ENCODE measurements at regions not wholly inside any gene's neighbourhood (a gene's known extent, or its start where the extent isn't known, plus 50 kb on each side); places are given as distances from the start of the nearest gene placed in this dataset.
"Not testable (repeated sequence)": the region's sequence is repeated elsewhere in the genome, so short reads cannot be mapped to it uniquely, and the experiment has no call there.

DNA sequence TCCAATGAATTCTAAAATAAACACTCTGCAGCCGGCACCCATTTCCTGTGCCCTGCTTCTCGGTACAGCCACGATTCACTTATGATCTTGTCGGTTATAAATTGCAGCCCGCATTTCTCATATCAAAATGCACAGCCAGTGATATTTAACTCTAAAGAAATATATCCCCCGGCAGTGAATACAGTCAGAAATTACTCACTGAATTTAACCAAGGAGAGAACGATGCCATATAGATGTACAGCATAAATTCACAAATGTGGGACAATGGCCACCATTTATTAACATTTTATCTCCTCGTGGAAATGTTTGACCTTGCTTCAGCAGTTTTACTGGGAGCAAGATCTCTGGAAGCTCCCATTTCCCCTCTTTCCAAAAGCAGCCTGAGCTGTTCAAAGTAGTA, 1517.8 kb downstream of the BRD1 start:
- DNase-seq, result no peak

DNA sequence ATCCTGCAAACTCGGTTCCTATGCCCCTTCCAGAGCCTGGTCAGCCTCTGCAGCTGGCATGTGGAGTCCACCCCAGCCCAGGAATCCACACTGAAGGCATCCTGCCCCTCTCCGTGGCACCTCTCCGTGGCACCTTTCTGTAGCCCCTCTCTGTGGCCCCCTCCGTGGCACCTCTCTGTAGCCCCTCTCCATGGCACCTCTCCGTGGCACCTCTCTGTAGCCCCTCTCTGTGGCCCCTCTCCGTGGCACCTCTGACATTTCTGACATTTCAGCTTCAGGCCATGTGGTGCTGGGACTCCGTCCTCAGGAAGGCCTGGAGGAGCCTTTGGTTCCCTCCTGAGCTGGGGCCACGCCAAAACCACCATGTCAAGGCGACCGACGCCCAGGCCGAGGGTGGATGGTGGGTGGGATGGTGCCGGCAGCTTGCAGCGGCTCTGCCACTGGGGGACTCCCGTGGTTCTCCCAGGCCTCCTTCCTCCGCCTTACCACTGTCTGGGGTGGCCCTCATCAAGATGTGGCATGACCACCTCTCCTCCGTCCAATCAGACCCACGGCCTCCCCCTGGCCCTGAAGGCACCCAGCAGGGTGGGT, 1518.5 kb downstream of the BRD1 start:
- no peak for DNase-seq

DNA sequence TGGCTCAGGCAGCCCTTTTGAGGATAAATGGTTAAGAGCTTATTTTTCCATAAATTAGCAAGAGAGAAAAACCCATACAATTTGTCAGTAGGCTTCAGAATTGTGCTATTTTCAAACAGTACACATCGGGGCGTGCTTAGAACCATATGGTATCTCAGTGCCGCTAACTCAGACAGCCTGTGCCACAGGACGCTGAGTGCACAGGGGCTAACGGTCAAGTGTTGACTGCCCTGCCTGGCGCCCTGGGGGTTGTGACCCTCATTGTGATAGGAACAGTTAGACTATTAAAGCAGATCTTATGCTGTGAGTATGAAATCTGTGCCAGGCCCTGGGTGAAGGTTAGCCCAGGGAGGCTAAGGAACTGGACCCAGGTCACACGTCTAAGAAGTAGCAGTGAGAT, 1519.7 kb downstream of the BRD1 start:
- DNase-seq, result no peak

DNA sequence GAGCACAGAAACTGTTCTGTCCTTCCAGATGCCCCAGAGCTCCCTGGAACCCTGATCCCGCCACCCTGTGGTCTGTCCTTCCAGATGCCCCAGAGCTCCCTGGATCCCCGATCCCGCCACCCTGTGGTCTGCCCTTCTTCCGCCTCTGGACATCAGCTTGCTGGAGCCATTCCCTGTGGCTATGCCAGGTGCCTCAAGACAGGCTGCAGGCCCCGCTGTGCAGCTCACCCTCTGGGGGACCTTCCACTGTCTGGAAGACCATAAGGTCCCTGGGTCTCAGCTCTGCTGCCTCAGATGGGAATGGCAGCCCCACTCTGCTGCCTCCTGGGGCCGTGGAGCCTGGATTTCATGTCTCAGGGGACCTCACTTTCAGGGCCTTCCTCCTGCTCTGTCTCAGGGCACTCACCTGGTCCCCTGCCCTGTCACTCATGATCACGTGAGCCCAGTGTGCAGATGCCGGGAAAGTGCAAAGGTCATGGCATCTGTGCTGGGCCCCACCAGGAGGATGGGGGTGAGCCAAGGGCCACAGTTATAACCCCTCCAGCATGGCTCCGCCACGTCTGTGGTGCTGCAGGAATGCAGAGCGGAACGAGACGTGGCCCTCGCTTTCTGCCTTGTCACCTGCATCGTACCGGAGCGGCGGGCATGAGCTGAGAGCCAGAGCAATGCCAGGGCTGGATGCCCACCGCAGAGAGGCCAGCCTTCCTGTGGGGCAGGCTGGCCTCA, 1520.7 kb downstream of the BRD1 start:
- no peak for DNase-seq

DNA sequence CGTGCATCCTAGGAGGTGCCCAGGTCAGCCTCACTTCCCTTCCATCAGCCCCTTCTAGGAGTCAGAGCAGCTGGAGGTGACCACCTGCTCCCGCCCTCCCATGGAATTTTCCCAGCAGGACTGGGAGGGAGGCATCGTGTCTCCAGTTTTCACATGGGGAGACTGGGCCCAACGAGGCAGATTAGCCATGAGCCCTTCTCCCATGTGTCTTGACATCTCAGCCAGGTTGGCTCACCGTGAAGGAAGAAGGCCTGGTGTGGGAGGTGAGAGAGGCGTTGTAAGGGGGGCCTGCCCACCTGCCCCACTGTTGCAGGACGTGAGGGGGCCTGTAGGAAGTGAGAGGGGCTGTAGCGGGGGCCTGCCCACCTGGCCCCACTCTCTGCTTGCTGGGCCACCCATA, 1521.4 kb downstream of the BRD1 start:
- no peak for DNase-seq

DNA sequence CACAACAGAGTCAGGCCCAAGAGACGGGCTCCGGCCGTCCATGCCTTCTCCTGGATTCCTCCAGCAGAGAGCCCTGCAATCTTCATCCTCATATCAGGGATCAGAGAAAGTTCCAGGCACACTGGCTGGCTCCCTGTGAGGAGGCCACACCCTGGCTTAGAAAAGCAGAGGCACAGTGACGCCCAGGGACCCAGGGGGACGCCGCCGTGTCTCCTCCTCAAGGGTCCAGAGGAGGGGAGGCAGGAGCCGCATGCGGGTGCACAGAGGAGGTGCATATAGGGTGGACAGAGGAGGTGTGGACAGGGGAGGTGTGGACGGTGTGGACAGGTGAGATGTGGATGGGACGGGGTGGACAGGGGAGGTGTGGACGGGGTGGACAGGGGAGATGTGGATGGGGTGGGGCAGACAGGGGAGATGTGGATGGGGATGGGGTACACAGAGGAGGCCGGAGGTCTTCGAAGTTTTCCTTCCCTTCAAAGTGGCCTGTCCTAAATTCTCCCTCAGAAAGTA, 1521.9 kb downstream of the BRD1 start:
- DNase-seq, result no peak

DNA sequence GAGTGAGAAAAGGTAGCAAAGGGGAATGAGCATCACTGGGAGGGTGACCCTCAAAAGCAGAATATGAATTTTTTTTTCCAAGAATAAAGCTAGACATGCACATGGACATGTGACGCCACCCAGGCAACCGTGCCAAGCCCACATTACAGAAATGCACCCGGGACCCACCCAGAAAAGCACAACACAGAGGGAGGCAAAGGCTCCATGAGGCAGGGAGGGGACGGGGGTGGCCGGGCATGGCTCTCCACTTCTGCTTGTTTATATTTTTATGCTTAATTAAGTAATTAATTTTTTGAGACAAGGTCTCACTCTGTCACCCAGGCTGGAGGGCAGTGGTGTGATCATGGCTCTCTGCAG, 1524.3 kb downstream of the BRD1 start:
- DNase-seq, result no peak

DNA sequence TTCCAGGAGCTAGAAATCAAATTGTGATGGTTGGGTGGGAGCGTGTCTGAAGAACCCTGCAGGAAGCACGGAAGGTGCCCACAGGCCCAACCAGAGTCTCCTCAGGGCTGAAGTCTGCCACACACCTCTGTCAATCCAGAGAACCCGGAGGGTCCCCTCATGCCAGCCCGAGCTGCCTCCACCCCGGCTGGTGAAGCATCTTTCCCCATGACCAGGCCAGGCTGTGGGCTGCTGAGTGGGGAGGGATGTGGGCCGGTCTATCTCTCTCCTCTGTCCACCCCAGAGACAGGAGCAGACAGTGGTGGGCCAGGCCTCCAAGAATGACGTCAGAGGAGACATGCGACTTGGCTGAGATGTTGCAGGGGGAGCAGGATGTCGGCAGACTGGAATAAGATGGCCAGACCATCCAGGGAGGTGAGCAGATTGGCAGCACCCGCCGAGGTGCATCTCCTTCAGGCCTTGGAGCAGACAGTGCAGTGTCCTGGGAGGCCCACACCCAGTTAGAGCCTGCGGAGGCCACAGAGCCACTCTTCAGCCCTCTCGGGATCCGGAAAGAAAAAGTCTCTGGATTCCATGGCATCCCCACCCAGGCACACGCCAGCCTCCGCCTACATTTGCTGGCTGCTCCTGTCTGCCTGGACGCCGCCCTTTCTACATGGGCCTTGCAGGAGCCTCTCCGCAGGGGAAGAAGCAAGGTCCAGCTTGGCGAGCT, 1524.9 kb downstream of the BRD1 start:
- DNase-seq, result no peak

DNA sequence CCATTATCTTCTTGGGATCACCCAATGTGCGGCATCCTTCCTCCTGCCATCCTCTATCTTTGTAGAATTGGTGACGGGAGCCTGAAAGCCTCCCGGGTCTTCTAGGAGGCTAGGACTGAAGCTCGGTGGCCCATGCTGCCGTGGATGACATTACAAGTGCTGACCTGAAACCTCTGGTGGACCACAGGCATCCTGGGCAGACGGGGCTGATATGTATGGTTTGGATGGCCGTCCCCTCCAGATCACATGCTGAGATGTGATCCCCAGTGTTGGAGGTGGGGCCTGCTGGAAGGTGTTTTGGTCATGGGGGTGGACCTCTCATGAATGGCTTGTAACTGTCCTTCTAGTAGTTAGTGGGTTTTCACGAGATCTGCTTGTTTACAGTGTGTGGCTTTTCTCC, 1525.8 kb downstream of the BRD1 start:
- no peak for DNase-seq

DNA sequence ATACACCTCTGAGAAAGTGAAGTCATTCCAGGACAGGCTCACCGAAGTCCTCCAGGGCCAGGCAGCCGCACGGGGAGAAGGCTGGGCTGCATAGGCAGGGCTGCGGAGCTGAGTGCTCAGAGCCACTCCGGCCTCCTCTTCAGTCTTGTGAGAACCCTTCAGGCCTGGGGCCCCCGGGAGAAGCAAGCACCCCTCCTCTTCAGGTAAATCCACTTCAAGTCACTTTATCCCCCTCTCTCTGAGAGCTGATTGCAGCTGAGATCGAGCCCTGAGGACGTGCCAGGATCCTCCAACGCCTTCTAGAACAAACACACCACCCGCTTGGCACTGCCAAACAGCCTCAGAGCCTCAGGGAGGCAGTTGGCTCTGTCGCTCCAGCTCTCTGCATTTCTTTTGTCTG, 1526.3 kb downstream of the BRD1 start:
- no peak for DNase-seq

DNA sequence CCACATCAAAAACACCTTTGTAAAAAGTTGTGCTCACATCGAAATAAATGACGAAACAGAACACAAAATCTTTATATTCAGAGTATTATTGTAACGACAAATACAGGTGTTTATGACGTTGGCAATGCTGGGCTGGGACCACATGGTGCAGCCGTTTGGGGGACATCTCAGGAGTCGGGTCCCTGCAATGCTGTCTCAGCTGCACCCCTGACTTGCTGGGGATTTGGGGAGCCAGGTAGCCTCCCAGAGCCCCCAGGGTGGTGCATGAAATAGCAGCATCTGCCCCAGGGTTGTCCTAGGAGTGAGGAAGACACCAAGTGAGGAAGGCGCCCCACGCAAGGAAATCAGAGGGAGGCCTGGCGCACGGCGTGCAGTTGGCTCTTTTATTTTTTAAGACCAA, 1526.8 kb downstream of the BRD1 start:
- no peak for DNase-seq

DNA sequence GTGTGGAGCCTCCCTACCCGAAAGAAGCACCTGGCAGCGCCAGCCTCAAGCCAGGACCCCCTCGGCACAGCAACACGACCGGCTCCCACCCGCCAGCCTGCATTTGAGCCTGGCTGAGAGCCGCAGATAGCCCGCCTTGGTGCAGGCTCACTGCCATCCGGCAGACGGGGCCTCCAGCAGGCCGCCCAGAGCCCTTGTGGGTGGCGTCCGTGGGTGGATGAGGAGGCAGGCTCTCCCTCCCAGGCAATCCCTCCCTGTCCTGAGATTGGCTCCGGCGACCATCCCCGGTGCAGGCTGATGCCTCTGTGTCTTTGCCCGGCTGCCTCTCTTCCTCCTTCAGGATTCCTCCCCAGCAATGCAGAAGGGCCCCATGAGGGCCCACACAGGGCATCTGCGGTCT, 1527.9 kb downstream of the BRD1 start:
- no peak for DNase-seq

DNA sequence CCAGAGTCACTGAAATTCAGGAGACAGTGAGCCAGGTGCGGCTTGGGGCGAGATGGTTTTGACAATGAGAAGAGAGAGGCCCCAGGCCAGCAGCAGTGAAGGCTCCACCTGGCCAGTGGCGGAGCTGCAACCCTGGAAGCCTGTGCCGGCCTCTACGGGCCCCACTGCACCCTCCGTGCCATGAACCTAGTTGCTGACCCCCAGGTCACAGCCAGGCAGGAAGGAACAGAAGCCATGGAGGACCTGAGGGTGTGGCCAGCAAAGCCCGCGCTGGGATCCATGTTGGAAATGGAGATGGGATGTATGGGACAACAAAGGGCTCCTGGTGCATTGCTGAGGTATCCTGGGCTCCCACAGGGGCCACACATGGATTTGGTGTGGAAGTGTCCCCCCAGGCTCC, 1528.5 kb downstream of the BRD1 start:
- no peak for DNase-seq

DNA sequence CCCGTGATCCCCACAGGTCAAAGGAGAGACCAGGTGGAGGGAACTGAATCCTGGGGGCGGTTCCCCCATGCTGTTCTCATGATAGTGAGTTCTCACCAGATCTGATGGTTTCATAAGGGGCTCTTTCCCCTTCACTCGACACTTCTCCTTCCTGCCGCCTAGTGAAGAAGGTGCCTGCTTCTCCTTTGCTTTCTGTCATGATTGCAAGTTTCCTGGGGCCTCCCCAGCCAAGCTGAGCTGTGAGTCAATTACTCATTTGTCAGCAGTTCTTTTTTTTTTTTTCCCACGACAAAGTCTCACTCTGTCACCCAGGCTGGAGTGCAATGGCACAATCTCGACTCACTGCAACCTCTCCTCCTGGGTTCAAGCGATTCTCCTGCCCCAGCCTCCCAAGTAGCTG, 1530.4 kb downstream of the BRD1 start:
- DNase-seq, result no peak

DNA sequence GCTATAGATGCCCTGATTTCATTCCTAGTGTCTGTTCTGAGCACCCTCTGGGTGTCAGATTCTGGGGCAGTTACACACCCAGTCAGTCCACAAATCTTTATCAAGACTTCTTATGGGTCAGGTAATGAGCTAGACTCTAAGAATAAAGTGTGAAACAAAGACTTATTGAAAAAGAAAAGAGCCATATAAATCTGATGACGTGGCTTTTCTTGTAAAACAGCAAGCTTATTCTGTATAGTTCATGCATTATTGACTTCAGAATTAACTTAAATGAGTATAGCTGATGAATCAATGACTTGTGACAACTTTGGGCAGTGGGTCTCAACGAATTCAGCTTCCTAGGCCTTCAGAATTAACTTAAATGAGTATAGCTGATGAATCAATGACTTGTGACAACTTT, 1527.5 kb downstream of the TBC1D22A start:
- DNase-seq, result not testable (repeated sequence)

DNA sequence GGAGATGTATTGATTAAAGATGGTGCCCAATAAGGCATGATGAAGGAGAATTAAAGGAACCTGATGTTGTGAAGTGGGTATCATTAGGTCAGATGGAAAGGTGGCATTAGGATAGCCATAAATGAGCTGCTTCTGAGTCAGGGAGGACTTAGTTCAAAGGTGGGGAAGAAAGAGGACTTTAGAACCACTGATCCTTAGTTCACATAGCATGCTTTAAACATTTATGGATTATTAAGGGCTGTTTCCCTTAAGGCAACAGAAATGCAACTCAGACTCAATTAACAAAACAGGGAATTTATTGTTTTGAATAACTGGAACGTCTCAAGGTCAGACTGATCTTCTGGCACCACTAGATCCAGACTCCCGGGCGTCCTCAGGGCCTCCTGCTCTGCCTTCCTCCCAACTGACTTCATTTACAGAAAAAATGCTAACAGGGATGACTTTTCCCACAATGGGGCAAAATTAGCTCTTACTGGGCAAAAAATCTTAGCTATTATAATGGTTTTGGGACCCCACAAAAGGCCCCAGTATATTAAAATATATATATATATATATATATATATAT, 1526.0 kb downstream of the TBC1D22A start:
- DNase-seq, result no peak

DNA sequence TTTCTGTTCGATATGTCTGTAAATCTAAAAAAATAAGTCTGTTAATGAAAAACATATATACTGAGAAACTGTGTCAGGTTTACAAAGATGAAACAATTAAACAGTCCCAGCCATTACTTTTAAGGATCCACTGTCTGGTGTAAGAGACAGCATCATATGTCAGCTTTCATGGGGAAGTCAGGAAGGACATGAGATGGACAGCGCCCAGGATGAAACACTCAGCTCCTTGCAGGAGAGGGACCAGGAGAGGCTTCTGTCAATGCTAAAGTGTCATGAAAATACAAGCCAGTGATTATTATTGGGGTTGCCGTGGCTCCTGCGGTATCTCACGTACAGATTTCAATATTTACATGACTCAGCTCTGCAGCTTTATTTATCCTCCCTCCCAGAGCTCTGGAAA, 1524.6 kb downstream of the TBC1D22A start:
- no peak for DNase-seq

DNA sequence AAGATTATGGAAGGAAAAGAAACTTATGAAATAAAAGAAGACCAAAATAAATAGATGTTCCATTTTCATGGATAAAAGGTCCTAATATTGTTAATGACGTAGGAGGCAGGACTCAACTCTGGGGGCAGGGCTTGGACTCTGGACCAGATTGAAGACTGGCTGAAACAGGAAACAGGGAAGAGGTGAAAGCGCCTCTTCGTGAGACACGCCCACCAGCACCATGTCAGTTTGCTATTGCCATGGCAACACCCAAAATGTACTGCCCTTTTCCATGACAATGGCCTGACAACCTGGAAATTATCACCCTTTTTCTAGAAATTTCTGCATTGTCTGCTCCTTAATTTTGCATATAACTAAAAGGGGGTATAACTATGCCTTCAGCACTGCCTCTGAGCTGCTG, 1522.2 kb downstream of the TBC1D22A start:
- no peak for DNase-seq

DNA sequence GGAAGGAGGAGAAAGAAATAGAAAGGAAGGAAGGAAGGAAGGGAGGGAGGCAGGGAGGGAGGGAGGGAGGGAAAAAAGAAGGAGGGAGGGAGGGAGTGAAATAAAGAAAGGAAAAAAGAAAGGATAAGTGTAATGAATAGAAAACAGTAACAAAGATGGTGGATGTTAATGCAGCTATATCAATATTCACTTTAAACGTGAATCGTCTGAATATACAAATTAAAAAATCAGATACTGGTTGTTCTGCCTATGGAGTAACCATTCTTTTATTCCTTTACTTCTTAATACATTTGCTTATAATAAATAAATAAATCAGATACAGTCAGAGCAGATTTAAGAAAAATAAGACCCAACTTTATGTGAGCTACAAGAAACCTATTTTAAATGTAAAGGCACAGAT, 1520.4 kb downstream of the TBC1D22A start:
- DNase-seq, result no peak

DNA sequence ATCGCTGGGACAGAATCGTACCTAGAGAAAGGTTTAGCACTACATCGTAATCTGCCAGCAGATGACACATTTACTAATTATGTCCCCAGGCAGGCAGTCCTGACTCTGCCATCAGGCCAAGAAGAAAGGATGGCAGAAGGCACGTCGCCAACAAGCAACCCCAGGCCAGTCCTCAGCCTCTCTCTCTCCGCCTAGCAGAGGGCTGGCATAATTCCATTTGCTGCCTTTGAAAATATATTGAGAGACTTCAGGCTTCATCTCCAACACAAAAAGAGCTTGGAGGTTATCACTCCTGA, 1517.0 kb downstream of the TBC1D22A start:
- DNase-seq, result no peak

DNA sequence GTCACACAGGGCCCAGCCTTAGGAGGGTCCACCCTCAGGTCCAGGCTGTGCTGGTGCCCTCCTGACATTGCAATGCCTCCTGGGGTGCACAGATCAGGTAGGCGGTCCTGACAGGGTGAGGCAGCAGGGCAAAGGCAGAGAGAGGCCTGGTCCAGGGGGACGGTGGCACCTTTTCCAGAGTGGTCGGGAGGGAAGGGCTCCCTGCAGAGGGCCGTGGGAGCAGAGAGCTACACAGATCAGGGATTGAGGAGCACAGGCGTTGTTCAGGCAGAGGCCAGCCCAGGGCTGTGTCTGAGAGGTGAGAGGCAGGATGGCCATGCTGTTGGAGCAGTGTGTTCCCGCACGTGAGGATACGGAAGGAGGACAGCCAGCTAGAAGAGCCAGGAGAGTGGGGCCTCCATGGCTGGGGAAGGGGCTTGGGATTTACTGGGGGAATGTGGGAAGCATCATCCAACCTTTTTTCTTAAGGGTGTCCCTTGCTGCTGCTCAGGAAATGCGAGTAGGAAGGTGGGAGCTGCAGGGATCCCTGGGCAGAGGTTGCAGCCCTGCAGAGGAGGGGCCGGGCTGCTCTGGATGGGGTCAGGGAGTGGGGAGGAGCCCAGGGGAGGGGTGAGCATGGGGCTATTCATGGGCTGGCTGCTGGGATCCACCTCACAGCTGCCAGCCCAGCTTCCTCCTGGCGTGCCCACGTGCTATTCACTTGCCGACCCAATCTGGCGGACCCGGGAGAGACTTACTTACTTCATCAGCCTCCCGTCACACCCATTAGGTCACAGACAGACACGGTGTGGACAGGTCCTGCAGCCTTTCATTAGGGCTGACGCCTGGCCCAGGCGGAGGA, 1516.4 kb downstream of the TBC1D22A start:
- DNase-seq, result no peak

DNA sequence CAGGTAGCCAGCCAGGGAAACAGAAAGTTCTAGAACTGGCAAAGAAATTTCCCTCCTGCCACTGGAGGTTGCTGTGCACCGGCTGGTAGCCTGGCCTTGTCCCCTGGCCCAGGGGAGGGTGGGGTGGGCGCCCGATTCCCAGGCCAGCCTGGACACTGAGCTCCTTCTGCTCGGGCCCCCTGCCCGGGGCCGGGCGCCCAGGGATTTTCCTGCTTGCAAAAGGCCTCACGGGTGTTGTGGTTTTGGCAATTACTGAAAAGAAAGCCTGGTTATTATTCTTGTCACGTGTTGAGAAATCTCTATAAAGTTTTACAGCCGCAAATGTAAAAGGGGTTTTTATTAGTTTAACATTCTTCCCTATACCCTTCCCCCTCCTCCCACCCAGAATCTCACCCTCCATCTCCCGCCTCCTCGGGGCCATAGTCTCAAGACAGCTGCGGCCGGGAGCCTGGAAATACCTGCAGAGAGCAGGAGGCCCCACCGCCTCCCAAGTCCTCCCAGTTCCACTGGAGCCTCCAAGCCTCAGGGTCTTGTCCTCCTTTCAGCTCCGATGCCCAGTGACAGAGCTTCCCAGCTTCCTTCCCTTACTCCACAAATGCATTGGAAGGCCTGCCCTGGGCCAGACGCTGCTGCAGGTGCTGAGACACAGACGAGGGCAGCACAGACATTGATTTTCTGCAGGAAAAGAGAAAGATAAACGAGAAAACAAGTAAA, 1515.6 kb downstream of the TBC1D22A start:
- DNase-seq, result peak; percentile 74
